HS-5 (cell line): ENCODE measurements at regions not wholly inside any gene's neighbourhood (a gene's known extent, or its start where the extent isn't known, plus 50 kb on each side); places are given as distances from the start of the nearest gene placed in this dataset.
"Not testable (repeated sequence)": the region's sequence is repeated elsewhere in the genome, so short reads cannot be mapped to it uniquely, and the experiment has no call there.

Source experiments
- DNase-seq: peaks from one replicate; pipeline ENCODE4 v3.0.0-alpha.2; 2012; ENCODE audit warnings: low read depth

DNA sequence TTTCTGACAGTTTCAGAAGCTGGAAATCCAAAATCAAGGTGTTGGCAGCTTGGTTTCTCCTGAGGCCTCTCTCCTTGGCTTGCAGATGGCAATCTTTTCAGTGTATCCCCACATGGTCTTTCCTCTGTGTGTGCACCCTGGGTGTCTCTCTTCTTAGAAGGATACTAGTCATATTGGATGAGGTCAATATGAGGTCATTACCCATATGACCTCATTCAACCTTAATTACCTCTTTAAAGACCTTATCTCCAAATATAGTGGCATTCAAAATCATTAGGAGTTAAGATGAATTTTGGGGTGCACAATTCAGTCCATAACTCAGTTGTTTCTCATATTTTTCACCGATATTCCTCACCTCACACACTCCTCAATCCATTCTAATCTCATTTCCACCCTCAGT lies 92.4 kb upstream of the TGM3 start:
- no peak for DNase-seq

DNA sequence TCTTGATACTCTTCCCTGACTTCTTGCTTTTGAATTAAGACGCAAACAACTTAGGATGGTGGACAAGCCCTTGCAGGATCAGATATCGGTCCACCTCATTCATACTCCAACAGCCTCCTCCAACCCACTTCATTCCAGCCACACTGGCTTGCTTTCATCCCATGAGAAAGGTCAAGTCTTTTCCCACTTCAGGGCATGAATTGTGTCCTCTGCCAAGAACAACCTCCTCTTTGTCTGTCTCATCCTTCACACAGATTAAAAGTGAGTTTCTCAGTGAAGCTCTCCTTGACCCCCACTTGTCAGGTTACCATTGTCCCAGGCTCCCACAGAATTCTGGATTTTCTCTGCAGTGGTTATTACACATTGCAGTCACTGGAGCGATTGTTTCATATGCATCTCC lies 91.8 kb upstream of the TGM3 start:
- no peak for DNase-seq

DNA sequence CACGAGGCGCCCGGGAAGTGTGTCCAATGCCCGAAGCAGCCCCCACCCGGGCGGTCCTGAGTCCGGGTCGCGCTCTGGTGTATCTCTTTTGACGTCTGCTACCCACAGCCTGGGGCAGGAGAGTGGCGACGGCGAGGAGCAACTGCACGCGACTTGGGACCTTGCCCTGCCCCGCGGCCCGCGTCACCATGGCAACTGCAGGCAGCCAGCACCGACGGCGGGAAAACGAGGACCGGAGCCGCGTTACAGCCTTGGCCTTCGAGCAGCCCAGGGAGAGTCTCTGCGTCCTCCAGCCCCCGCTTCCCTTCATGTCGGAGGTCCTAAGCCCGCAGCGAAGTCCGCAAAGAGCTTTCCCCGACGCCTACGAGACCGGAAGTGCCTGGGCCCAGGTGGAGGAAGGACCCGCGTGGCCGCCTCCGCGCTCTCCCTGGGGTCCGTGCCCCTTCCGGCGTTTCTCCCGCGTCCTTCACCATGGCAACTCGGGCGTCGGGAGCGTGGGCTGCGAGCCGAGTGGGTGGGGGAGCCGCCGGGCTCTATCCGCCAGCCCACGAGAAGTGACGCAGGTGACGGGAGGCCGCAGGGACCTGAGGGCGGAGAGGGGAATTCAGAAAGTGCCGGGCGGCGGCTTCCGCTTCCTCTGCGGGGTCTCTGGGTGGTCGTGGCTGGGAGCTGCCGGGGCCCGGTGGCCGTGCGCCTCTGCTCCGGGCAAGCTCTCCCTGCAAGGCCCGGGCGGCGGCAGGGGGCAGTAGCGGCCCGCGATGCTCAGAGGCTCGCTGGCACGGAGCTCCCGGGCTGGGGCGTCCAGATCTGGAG lies 88.6 kb upstream of the TGM3 start:
- DNase-seq, result no peak

DNA sequence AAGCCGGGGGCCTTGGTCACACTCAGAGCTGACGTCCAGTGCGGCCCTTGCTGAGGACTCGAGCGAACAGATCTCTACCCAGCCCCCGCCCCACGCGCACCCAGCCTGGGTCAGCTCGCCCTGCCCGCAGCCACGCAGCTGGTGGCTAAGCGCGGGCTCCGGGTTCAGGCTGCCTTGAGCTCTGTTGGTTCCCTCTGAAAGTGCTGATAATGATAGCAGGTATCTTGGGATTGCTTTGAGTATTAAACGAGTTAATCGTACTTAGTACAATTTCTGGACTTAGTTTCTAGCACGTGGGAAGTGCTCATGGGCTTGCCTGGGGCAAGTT lies 88.1 kb upstream of the TGM3 start:
- no peak for DNase-seq

DNA sequence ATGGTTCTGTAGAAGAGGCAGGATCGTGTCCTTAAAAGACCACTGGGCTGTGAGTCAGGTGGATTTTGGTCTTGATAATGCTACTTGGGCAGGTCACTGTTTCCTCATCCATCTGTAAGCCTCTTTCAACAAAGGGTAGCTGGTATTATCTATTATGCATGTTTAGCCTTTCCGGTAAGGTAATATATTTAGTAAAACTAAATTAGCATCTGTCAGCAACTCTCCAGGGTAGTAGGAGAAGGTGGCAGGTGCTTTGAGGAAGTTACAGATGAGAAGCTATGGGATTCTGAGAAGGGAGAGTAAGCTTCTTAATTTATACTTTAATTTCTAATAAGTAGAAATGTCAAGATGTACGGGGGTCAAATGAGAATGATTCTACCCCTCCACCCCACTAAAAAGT lies 86.9 kb upstream of the TGM3 start:
- DNase-seq, result no peak

DNA sequence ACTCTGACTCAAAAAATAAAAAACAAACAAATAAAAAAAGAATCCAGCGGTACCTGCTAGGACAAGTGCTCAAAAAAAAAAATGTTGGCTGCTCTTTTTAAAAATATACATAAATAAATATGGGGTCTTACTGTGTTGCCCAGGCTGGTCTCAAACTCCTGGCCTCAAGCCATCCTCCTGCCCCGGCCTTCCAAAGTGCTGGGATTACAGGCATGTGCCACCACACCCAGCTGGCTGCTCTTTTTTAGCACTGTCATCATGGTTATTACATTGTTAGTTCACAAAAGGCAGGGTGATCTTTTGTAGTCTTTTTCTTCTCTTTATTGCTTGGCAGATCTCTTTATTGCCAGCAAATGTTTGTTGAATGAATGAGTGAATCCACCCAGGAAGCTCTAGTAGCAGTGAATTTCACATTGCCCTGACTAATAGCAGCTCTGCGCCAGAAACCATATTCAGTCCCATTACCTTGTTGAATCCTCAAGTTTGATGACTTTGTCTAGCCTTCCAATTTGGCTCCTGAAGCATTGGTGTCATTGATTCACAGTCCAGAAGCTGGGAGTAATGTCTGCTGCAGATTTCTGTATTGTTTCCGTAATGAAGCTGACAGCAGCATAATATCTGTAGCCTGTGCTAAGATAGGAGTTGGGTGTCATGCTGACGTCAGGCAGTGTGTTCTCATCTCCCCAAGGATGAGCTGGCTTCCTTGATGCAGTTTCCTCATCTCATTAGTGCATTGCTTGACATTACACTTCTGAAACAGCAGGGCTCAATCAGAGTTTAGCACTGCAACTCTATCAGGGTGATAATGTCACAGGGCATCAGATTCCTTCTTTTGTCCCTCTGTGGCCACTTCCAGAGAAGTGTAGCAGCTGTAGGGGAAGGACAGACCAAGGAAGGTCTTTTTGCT lies 84.9 kb upstream of the TGM3 start:
- DNase-seq, result peak; percentile 83

DNA sequence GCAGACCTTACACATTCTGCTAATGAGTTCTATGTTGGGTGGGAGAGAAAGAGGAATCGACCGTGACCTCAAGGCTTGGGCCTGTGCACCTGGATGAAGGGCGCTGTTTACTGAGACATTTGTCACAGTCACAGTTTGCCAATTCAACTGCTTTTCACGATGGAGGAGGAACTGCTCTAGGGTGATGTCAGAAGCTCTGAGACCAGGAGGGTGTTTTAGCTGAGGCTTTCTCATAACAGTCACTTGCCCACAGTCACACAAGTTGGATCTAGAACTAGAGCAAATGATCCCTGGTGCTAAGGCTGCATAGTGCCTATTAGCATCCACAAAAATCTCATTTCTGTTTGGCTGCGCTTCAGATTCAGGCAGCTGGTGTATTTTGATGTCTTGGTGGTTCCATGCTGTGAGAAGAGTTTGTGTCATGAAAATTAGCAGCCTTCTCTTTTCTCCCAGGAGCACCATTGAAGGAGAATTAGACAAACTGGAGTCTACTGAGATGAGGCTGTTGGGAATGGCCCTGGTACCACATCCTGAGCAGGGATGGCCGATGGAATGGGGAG lies 83.3 kb upstream of the TGM3 start:
- no peak for DNase-seq

DNA sequence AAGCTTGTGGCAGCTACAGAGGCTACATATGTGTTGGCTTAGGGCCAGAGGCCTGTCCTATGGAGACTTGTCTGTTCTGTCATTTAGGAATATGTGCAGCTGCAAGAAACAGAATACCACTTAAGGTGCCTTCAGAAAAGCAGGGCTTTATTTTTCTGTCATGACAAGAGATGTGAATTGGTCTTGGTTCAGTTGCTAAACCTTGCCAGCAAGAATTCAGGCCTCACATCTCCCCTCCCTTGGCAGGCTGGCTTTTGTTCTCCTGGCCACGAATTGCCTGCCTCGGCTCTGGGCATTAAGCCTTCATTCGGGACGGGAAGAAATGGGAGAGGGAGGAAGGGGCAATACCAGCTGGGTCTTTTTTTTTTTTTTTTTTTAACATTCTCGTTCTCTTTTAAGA lies 82.4 kb upstream of the TGM3 start:
- no peak for DNase-seq

DNA sequence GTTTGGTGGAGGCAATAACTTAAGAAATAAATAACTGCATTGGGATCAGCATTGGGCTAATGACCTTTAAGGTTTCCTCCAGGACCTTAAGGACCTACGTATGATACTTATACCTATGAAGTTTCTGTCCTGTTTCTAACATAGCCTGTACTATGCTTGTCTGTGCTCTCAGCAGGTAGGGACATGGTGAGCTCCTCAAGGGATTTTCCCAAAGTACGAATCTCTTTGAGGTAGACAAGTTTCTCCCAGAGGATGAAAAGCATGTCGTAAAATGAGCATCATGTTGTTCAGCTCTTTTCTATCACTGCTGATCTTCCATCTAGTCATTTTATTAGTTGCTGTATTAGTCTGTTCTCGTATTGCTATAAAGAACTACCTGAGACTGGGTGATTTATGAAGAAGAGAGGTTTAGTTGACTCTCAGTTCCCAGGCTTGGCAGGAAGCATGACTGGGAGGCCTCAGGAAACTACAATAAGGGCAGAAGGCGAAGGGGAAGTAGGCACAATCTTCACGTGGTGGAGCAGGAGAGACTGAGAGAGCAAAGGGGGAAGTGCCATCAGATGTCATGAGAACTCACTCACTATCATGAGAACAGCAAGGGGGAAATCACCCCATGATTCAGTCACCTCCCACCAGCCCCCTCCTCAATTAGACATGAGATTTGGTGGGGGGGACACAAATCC lies 77.8 kb upstream of the TGM3 start:
- DNase-seq, result no peak

DNA sequence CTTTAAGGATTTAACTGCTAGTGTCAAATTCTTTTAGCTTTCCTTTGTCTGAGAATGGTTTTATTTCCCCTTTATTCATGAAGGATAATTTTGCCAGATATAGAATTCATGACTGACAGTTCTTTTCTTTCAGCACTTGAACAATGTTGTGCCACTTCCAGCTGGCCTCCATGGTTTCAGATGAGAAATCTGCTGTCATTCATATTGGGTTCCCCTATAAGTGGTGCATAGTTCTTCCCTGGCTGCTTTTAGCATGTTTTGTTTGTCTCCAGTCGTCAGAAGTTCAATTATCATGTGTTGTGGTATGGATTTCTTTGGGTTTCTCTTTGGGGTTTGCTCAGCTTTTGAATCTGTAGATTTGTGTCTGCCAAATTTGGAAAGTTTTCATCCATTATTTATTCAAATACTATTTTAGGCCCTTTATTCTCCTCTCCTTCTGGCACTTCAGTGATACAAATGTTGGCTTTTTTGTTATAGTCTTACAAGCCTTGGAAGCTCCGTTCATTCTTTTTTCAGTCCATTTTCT lies 76.3 kb upstream of the TGM3 start:
- DNase-seq, result no peak

DNA sequence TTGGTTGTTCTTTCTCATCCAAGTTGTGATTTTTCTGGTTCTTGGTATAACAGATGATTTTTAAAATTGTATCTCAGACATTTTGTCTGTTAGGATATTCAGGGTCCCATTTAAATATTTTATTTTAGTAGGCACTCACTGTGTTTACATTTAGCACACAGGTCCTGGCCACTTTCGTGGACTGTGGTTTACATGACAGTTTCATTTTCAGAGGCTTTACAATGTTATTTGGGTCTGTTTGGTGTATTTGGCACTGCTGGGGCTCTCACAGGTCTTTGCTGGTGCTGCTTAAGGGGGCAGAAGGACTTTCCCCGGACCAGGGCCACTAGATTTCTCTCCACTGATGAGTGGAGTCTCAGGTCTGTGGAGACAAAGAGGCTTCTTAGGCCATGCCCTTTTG lies 75.5 kb upstream of the TGM3 start:
- DNase-seq, result no peak

DNA sequence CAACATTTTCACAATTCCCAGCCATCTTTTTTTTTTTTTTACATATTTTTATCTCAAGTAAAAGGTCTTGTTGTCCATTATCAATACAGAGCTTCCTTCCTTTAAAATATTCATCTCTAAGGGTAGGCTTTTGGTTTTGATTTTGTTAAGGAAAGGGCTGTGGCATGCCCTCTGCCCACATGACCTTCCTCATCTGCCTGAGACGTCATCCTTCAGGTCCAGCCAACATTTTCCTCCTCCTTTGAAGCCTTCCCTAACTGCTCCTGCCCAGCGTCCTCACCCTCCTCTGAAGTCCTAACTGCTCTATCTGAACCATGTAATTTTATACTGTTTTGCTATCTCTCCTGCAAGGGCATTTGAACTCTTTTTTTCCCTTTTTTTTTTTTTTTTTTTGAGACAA lies 73.9 kb upstream of the TGM3 start:
- no peak for DNase-seq

DNA sequence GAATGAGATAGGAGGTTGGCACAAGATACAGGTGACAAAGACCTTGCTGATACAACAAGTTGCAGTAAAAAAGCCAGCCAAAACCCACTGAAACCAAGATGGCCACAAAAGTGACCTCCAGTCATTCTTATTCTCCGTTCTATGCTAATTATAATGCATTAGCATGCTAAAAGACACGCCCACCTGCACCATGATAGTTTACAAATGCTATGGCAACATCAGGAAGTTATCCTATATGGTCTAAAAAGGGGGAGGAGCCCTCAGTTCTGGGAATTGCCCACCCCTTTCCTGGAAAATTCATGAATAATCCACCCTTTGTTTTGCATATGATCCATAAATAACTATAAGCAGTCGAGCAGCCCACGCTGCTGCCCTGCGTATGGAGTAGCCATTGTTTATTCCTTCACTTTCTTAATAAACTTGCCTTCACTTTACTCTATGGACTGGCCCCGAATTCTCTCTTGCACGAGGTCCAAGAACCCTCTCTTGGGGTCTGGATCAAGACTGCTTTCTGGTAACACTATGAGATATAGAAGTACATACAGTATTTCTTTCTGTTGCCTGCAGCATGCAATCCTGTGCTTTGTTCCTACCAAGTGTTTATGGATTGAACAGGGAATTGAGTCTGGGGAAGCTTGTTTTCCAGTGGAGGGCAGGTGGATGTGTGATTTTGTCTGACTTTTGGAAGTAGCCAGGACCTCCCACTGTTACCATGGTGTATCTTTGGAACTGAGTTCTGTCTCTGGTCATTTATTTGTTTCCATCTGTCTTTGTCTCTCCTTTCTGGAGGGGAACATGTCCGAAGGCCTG lies 72.0 kb upstream of the TGM3 start:
- DNase-seq, result no peak

DNA sequence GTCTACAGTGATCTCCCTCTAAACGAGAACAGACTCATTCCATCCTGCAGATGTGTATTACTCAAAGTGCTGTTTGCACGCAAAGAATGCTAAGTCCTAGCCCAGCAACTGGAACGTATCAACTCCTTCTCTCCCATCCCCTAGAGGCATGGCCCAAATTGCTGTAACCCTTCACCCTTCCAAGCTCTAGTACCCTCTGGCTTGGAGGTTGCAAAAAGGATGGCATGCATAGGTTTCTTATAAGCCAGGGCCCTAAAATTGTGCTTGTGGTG lies 71.5 kb upstream of the TGM3 start:
- no peak for DNase-seq

DNA sequence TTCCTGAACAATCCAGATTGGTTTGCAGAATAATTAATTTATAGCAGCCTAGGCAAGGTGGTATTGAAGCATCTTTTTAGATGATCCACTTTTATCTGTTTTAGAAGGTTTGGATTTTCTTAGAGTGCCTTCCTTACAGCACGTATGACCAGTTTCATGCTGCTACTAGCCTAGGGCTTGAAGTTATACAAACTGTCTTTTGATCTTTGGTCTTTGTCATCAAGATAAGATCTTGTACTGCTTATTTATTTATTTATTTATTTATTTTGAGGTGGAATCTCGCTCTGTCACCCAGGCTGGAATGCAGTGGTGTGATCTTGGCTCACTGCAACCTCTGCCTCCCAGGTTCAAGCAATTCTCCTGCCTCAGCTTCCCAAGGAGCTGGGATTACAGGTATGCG lies 68.5 kb upstream of the TGM3 start:
- DNase-seq, result not testable (repeated sequence)

DNA sequence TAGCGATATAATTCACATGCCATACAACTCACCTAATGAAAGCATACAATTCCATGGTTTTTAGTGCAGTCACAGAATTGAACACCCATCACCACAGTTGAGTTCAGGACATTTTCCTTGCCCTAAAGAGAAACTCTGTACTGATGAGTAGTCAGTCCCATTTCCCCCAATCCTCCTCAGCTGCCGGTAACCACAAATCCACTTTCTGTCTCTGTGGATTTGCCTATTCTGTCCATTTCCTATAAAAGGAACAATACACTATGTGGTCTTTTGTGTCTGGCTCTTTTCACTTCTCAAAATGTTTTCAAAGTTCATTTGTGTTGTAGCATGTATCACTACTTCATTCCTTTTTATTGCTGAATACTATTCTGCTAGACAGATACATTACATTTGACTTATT lies 67.9 kb upstream of the TGM3 start:
- DNase-seq, result no peak

DNA sequence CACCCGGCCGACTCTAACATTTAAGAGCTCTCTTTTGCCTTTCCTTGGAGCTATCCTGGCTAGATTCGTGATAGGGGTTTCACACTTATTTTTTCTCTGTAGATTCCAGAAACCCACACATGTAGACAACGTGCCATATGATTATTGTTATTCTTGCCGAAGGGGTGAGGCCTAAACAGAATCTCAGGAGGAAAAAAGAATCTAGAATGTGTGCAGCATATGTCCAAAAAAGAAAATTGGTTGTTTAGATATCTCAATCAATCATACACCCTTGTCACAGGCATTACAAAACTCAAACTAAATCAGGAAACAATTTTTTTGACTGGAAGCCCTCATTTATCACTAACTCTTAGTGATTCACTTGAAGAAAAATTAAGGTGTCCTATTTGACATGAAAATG lies 66.9 kb upstream of the TGM3 start:
- DNase-seq, result no peak

DNA sequence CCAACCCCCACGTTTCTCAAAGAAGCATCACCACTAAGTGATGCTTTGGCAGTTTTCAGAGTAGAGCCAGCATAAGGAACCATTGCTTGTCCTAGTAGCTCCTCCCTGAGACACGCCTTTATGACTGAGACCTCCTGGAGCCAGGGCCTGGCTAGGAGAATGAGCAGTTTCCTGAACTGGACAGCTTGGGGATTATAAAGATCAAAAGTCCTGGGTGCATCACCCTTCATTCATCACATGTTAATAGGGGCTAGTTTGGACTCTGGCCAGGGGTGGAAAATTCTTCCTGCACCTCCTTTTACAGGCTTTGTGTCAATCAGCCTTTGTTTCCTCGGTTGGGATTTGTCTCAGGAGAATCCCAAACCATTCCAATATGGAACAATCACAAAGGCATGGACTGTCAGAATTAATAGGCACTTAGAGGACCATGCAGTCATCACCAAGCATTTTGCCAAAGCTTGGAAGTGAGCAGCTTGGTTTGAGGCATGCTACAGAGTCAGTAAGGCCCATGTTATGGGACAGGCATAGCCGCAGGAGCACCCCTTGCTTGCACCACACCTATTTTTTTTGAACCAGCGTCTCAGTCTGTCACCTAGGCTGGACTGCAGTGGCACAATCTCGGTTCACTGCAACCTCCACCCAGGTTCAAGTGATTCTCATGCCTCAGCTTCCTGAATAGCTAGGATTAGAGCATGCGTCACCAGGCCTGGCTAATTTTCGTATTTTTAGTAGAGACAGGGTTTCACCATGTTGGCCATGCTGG lies 64.9 kb upstream of the TGM3 start:
- DNase-seq, result no peak

DNA sequence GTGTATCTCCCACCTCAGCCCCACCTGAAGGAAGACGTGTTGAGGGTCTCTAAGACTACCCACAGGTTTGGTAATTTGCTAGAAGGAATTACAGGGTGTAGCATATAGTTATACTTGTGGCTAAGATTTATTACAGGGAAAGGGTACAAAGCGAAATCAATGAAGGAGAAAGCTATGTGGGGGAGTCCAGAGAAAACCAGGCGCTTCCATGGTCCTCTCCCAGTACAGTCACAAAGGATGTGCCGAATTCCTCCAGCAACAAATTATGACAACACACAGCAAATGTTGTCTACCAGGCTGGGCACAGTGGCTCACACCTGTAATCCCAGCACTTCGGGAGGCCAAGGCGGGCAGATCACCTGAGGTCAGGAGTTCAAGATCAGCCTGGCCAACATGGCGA lies 64.1 kb upstream of the TGM3 start:
- DNase-seq, result no peak

DNA sequence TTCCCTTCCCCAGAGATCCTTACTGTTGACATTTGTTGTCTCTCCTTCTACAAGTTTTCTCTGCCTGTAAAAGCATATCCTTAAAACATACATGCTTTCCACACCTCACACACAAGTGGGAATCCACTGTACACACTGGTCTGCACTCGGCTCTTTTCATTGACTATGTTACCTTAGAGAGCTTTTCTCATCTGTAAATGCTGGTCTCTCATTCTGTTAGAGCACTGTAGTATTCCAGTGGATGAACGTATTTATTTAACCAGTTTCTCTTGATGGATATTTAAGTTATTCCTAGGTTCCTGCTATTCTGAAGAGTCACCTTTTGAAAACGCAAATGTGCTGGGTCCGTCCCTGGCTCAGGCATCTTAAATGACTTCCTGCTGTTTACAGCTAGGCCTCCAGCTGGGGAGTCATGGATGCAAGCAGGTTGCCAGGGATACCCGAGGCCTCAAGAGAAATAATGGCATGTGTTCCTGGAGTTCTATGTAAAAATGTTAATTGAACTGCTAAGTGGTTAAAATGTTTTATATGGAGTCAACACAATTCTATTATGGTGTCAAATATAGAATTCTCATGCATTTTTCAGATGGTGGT lies 61.1 kb upstream of the TGM3 start:
- no peak for DNase-seq

DNA sequence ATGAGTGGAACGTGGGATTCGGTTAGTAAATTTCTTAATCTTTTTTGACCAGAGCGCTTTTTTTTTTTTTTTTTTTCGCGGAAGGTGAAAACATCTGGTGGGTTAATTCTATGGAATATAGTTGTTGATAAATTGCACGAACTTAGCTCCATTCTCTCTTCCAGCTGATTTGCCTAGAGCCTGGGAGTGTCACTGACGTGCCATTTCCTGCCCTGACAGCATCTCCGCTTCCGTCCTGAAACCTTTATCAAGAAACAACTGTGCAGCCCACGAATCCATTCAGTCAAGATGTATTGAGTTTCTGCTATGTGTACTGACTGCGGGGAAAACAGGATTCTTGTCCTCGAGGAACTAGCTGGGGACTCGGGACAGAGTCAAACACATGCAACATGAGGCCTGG lies 59.5 kb upstream of the TGM3 start:
- DNase-seq, result no peak
